H9 (cell line): ENCODE measurements at regions not wholly inside any gene's neighbourhood (a gene's known extent, or its start where the extent isn't known, plus 50 kb on each side); places are given as distances from the start of the nearest gene placed in this dataset.

Experiments used
- DNase-seq: peaks from one replicate; pipeline ENCODE4 v3.0.0-alpha.2; 2017
- H2AFZ ChIP-seq: one replicate; pipeline ENCODE4 v1.6.1; 2013; ENCODE audit warnings: mild to moderate bottlenecking, low read length, control low read depth, moderate library complexity
- H2AK5ac ChIP-seq: 2 replicates; pipeline ENCODE4 v1.6.1; 2013; ENCODE audit warnings: low read length, control low read depth, mixed read lengths; ENCODE audit not compliant: insufficient read length
- H2BK120ac ChIP-seq: one replicate; pipeline ENCODE4 v1.6.1; 2013; ENCODE audit warnings: low read depth, mild to moderate bottlenecking, low read length, control low read depth, inconsistent platforms; ENCODE audit not compliant: poor library complexity, severe bottlenecking
- H2BK12ac ChIP-seq: 2 replicates; pipeline ENCODE4 v1.6.1; 2013; ENCODE audit warnings: low read length, control low read depth, mixed read lengths, low read depth; ENCODE audit not compliant: insufficient read length
- H2BK15ac ChIP-seq: 2 replicates; pipeline ENCODE4 v1.6.1; 2013; ENCODE audit warnings: low read depth, low read length, control low read depth
- H2BK20ac ChIP-seq: one replicate; pipeline ENCODE4 v1.6.1; 2013; ENCODE audit warnings: low read depth, mild to moderate bottlenecking, low read length, control low read depth, inconsistent platforms; ENCODE audit not compliant: poor library complexity, severe bottlenecking
- H2BK5ac ChIP-seq: 2 replicates; pipeline ENCODE4 v1.6.1; 2013; ENCODE audit warnings: low read length, control low read depth, mixed read lengths; ENCODE audit not compliant: insufficient read length
- H3K14ac ChIP-seq: 2 replicates; pipeline ENCODE4 v1.6.1; 2013; ENCODE audit warnings: low read length, control low read depth; ENCODE audit not compliant: insufficient read depth
- H3K18ac ChIP-seq: 2 replicates; pipeline ENCODE4 v1.6.1; 2013; ENCODE audit warnings: low read depth, mild to moderate bottlenecking, mixed read lengths, low read length, control low read depth; ENCODE audit not compliant: insufficient read length
- H3K23ac ChIP-seq: 2 replicates; pipeline ENCODE4 v1.6.1; 2013; ENCODE audit warnings: low read length, control low read depth, mixed read lengths, low read depth; ENCODE audit not compliant: insufficient read length
- H3K23me2 ChIP-seq: 2 replicates; pipeline ENCODE4 v1.6.1; 2013; ENCODE audit warnings: low read depth, mild to moderate bottlenecking, mixed read lengths, low read length, control low read depth; ENCODE audit not compliant: insufficient read length, poor library complexity, severe bottlenecking
- H3K27ac ChIP-seq: 2 replicates; pipeline ENCODE4 v1.5.1; 2013; ENCODE audit warnings: low read length, control low read depth, mixed read lengths, low read depth; ENCODE audit not compliant: insufficient read length
- H3K27me3 ChIP-seq: 2 replicates; pipeline ENCODE4 v1.6.1; 2013; ENCODE audit warnings: low read length, control low read depth, inconsistent platforms; ENCODE audit not compliant: insufficient read depth
- H3K4ac ChIP-seq: 2 replicates; pipeline ENCODE4 v1.6.1; 2013; ENCODE audit warnings: low read depth, mild to moderate bottlenecking, control low read depth, inconsistent platforms, low read length, moderate library complexity
- H3K4me1 ChIP-seq: 2 replicates; pipeline ENCODE4 v1.6.1; 2013; ENCODE audit warnings: low read length, control low read depth, inconsistent platforms; ENCODE audit not compliant: insufficient read depth
- H3K4me2 ChIP-seq: 2 replicates; pipeline ENCODE4 v1.6.1; 2013; ENCODE audit warnings: low read length, control low read depth, mixed read lengths; ENCODE audit not compliant: insufficient read length, insufficient read depth
- H3K56ac ChIP-seq: 2 replicates; pipeline ENCODE4 v1.6.1; 2013; ENCODE audit warnings: low read depth, mild to moderate bottlenecking, mixed read lengths, low read length, control low read depth; ENCODE audit not compliant: insufficient read length
- H3K79me1 ChIP-seq: 2 replicates; pipeline ENCODE4 v1.6.1; 2013; ENCODE audit warnings: low read depth, mild to moderate bottlenecking, moderate library complexity, low read length, control low read depth, inconsistent platforms; ENCODE audit not compliant: insufficient read depth, poor library complexity, severe bottlenecking
- H3K79me2 ChIP-seq: 2 replicates; pipeline ENCODE4 v1.6.1; 2013; ENCODE audit warnings: low read length, control low read depth, inconsistent platforms; ENCODE audit not compliant: insufficient read depth
- H3K9ac ChIP-seq: 2 replicates; pipeline ENCODE4 v1.6.1; 2013; ENCODE audit warnings: low read length, control low read depth, mixed read lengths; ENCODE audit not compliant: insufficient read length; ENCODE audit errors: extremely low read depth
- H3K9me3 ChIP-seq: one replicate; pipeline ENCODE4 v1.6.1; 2013; ENCODE audit warnings: low read depth, low read length, inconsistent platforms; ENCODE audit not compliant: control insufficient read depth
- H3T11ph ChIP-seq: one replicate; pipeline ENCODE4 v1.6.1; 2013; ENCODE audit warnings: mild to moderate bottlenecking, low read length, control low read depth, inconsistent platforms
- H4K20me1 ChIP-seq: one replicate; pipeline ENCODE4 v1.6.1; 2013; ENCODE audit not compliant: control insufficient read depth, insufficient read length, insufficient read depth
- H4K5ac ChIP-seq: 2 replicates; pipeline ENCODE4 v1.6.1; 2013; ENCODE audit warnings: low read depth, mild to moderate bottlenecking, mixed read lengths, low read length, control low read depth; ENCODE audit not compliant: insufficient read length
- H4K8ac ChIP-seq: replicated peaks from 2 replicates; pipeline ENCODE4 v1.6.1; 2013; ENCODE audit warnings: low read length, control low read depth, mixed read lengths, low read depth; ENCODE audit not compliant: insufficient read length
- H4K91ac ChIP-seq: 2 replicates; pipeline ENCODE4 v1.6.1; 2013; ENCODE audit warnings: low read depth, mild to moderate bottlenecking, moderate library complexity, mixed read lengths, low read length, control low read depth; ENCODE audit not compliant: insufficient read length
- H3K27ac Mint-ChIP-seq, 3 experiments: 2 replicates in 2 of 3; 3 replicates in 1 of 3; pipeline ENCODE4 v1.8.0; 2020 to 2021; ENCODE audit warnings: mixed read lengths in 3 of 3, mild to moderate bottlenecking in 1 of 3, moderate library complexity in 1 of 3
- H3K27me3 Mint-ChIP-seq: 2 replicates; pipeline ENCODE4 v1.8.0; 2021; ENCODE audit warnings: low read depth, mild to moderate bottlenecking, moderate library complexity, mixed read lengths
- H3K36me3 Mint-ChIP-seq, 3 experiments: 2 replicates in 2 of 3; 3 replicates in 1 of 3; pipeline ENCODE4 v1.8.0; 2020 to 2021; ENCODE audit warnings: low read depth in 3 of 3, mixed read lengths in 3 of 3; ENCODE audit not compliant: insufficient read depth in 1 of 3
- H3K4me1 Mint-ChIP-seq, 2 experiments: 2 replicates each; pipeline ENCODE4 v1.8.0; 2020; ENCODE audit warnings: mixed read lengths in 2 of 2
- H3K4me3 Mint-ChIP-seq, 2 experiments: 2 replicates in 1 of 2; 3 replicates in 1 of 2; pipeline ENCODE4 v1.8.0; 2020 to 2021; ENCODE audit warnings: mild to moderate bottlenecking in 2 of 2, mixed read lengths in 2 of 2, moderate library complexity in 1 of 2
- H3K9me3 Mint-ChIP-seq, 2 experiments: 2 replicates in 1 of 2; 3 replicates in 1 of 2; pipeline ENCODE4 v1.8.0; 2020; ENCODE audit warnings: mild to moderate bottlenecking in 2 of 2, mixed read lengths in 2 of 2, moderate library complexity in 1 of 2
- WGBS: extraction: QIAGEN DNeasy Blood & Tissue Kit; methylation state at CpG from one replicate; pipeline ENCODE4 v1.1.7; 2013; ENCODE audit warnings: missing lambda C conversion rate, low lambda C conversion rate, mixed read lengths; ENCODE audit not compliant: insufficient read length; ENCODE audit errors: extremely low coverage; 5-methylcytosine and 5-hydroxymethylcytosine counted together
- TF ChIP-seq, protein P1 (sequence below): fragments of 200-600 bp; sonication (generic); conservative IDR thresholded peaks from 3 replicates; pipeline ENCODE4 v1.8.0; 2021; ENCODE audit warnings: antibody characterized with exemption, mild to moderate bottlenecking

DNA sequence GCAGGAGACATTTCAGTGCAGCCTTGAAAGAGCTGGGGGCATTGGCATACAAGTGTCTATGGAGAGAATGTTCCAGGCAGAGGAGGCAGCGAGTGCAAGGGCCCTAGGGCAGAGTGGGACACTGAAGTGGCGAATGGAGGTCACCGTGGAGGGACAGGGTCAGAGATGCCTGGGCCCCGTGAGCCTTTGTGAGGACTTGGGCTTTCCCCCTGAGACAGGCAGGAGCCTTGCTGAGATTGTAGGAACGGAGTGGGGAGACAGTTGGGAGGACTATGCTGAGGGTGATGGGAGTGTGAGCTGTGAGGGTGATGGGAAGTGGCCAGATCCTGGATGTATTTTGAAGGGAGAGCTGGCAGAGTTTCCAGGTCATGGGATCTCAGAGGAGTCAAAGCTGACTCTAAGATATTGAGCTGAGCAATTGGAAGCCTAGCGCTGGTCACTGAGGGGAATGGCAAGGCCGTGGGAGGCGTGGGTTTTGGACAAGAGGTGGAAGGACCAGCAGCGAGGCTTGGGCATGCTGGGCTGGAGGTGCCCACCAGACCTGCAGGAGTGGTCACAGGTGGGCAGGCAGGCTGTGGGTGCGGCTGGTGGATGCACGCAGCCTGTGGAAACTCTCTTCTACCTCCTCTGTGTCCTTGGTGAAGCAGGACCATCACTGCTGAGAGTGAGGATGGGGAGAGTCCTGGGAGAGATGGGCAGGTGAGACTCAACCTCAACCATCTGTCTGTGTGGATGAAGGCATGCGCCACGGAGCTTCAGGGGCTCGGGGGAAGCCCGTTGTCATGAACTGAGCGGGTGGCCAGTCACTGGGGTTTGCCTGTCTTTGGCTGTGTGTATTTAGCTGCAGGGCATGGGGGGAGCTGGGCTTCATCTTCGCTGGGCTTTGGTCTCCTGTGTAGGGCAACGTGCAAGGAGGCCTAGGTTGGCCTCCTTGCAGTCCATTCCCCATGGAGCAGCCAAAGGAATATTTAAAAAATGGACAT is 241.2 kb upstream of the HS6ST1 start:
- Histone ChIP-seq H3K79me1 (no peaks in the 10 kb centered on the region), H4K91ac (no peak overlapping the region), H3K27me3 (no peaks in the 10 kb centered on the region), H3K56ac (no peak overlapping the region), H3K9ac (no peak overlapping the region), H3K4me1 (peaks cover 2% of the 10 kb centered on the region; the same call in 1 of the 2 replicates), H3T11ph (no peak overlapping the region), H3K23ac (no peak overlapping the region), H2BK15ac (no peak overlapping the region), H3K27ac (no peak overlapping the region), H3K23me2 (no peaks in the 10 kb centered on the region), H2BK12ac (no peak overlapping the region), H2AK5ac (no peak overlapping the region), H3K18ac (no peak overlapping the region), H2BK5ac (no peak overlapping the region), H4K8ac (no peak overlapping the region), H4K20me1 (no peaks in the 10 kb centered on the region), H4K5ac (no peak overlapping the region), H3K4ac (no peak overlapping the region), H2BK20ac (no peak overlapping the region), H3K9me3 (no peaks in the 10 kb centered on the region), H3K79me2 (no peaks in the 10 kb centered on the region), H3K4me2 (no peak overlapping the region), H2AFZ (no peak overlapping the region), H2BK120ac (no peak overlapping the region), H3K14ac (no peak overlapping the region)
- no peak for DNase-seq
- Mint-ChIP-seq H3K27ac (no peak overlapping the region), H3K27me3 (peaks cover 8% of the 10 kb centered on the region), H3K4me3 (no peak overlapping the region; a peak in 1 of 5 replicates), H3K9me3 (no peaks in the 10 kb centered on the region; a peak in 1 of 5 replicates), H3K4me1 (peaks cover 12% of the 10 kb centered on the region in 2 experiments), H3K36me3 (peaks cover 0 to 2% (median 0%) of the 10 kb centered on the region in 3 experiments; a peak in 1 of 7 replicates)
- TF ChIP-seq, protein P1, sequence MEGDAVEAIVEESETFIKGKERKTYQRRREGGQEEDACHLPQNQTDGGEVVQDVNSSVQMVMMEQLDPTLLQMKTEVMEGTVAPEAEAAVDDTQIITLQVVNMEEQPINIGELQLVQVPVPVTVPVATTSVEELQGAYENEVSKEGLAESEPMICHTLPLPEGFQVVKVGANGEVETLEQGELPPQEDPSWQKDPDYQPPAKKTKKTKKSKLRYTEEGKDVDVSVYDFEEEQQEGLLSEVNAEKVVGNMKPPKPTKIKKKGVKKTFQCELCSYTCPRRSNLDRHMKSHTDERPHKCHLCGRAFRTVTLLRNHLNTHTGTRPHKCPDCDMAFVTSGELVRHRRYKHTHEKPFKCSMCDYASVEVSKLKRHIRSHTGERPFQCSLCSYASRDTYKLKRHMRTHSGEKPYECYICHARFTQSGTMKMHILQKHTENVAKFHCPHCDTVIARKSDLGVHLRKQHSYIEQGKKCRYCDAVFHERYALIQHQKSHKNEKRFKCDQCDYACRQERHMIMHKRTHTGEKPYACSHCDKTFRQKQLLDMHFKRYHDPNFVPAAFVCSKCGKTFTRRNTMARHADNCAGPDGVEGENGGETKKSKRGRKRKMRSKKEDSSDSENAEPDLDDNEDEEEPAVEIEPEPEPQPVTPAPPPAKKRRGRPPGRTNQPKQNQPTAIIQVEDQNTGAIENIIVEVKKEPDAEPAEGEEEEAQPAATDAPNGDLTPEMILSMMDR: no peak
- no CpG with 5 or more reads among the region's 18 CpGs for WGBS
